DND-41 (cell line): ENCODE measurements at regions not wholly inside any gene's neighbourhood (a gene's known extent, or its start where the extent isn't known, plus 50 kb on each side); places are given as distances from the start of the nearest gene placed in this dataset.

Experiments used
- EZH2 ChIP-seq: IDR thresholded peaks from 3 replicates; pipeline ENCODE4 v1.6.1; 2012; ENCODE audit warnings: borderline replicate concordance, low read depth, mild to moderate bottlenecking, moderate library complexity, low read length, inconsistent platforms; ENCODE audit not compliant: severe bottlenecking
- TF ChIP-seq, protein P1 (sequence below): IDR thresholded peaks from 2 replicates; pipeline ENCODE4 v1.5.1; 2012; ENCODE audit warnings: borderline replicate concordance, low read length, moderate library complexity, mild to moderate bottlenecking; ENCODE audit not compliant: poor library complexity, severe bottlenecking; ENCODE audit errors: extremely low read depth

- TF ChIP-seq EZH2: no peak
- TF ChIP-seq, protein P1, sequence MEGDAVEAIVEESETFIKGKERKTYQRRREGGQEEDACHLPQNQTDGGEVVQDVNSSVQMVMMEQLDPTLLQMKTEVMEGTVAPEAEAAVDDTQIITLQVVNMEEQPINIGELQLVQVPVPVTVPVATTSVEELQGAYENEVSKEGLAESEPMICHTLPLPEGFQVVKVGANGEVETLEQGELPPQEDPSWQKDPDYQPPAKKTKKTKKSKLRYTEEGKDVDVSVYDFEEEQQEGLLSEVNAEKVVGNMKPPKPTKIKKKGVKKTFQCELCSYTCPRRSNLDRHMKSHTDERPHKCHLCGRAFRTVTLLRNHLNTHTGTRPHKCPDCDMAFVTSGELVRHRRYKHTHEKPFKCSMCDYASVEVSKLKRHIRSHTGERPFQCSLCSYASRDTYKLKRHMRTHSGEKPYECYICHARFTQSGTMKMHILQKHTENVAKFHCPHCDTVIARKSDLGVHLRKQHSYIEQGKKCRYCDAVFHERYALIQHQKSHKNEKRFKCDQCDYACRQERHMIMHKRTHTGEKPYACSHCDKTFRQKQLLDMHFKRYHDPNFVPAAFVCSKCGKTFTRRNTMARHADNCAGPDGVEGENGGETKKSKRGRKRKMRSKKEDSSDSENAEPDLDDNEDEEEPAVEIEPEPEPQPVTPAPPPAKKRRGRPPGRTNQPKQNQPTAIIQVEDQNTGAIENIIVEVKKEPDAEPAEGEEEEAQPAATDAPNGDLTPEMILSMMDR: no peak
Measured at GRCh38 chr6:145372671-145373151, 362.6 kb downstream of the EPM2A start.
